ENCODE measurements at regions not wholly inside any gene's neighbourhood (a gene's known extent, or its start where the extent isn't known, plus 50 kb on each side); places are given as distances from the start of the nearest gene placed in this dataset.

GRCh38 chr5:145509336-145510136 lies 325.6 kb downstream of the PRELID2 start:
- DNase-seq (ENCODE audit: low read depth in 2 of 3, low spot score in 1 of 3) = no peak

GRCh38 chr5:145506185-145506850 lies 328.8 kb downstream of the PRELID2 start:
- no peak for DNase-seq (ENCODE audit: low read depth in 2 of 3, low spot score in 1 of 3)

GRCh38 chr5:145502906-145503305 lies 332.2 kb downstream of the PRELID2 start:
- DNase-seq (ENCODE audit: low read depth in 2 of 3, low spot score in 1 of 3) = no peak

- no peak for DNase-seq (ENCODE audit: low read depth in 2 of 3, low spot score in 1 of 3)
Observed at GRCh38 chr5:145500710-145501109, 334.4 kb downstream of the PRELID2 start.

GRCh38 chr5:145499483-145499882 lies 335.7 kb downstream of the PRELID2 start:
- no peak for DNase-seq (ENCODE audit: low read depth in 2 of 3, low spot score in 1 of 3)

- no peak for DNase-seq (ENCODE audit: low read depth in 2 of 3, low spot score in 1 of 3)
Observed at GRCh38 chr5:145497052-145497451, 338.1 kb downstream of the PRELID2 start.

- DNase-seq (ENCODE audit: low read depth in 2 of 3, low spot score in 1 of 3) = no peak
Observed at GRCh38 chr5:145495741-145496140, 339.4 kb downstream of the PRELID2 start.

- DNase-seq (ENCODE audit: low read depth in 2 of 3, low spot score in 1 of 3) = no peak
Observed at GRCh38 chr5:145495196-145495595, 339.9 kb downstream of the PRELID2 start.

- no peak for DNase-seq (ENCODE audit: low read depth in 2 of 3, low spot score in 1 of 3)
Observed at GRCh38 chr5:145493435-145493834, 341.7 kb downstream of the PRELID2 start.

- DNase-seq (ENCODE audit: low read depth in 2 of 3, low spot score in 1 of 3) = no peak
Observed at GRCh38 chr5:145489516-145489915, 345.6 kb downstream of the PRELID2 start.

- DNase-seq (ENCODE audit: low read depth in 2 of 3, low spot score in 1 of 3) = no peak
Observed at GRCh38 chr5:145484158-145484557, 351.0 kb downstream of the PRELID2 start.

- no peak for DNase-seq (ENCODE audit: low read depth in 2 of 3, low spot score in 1 of 3)
Observed at GRCh38 chr5:145483212-145483611, 351.9 kb downstream of the PRELID2 start.

GRCh38 chr5:145479857-145480256 lies 355.3 kb downstream of the PRELID2 start:
- DNase-seq (ENCODE audit: low read depth in 2 of 3, low spot score in 1 of 3) = no peak

GRCh38 chr5:145479271-145479670 lies 355.9 kb downstream of the PRELID2 start:
- no peak for DNase-seq (ENCODE audit: low read depth in 2 of 3, low spot score in 1 of 3)

- DNase-seq (ENCODE audit: low read depth in 2 of 3, low spot score in 1 of 3) = no peak
Observed at GRCh38 chr5:145478651-145479050, 356.5 kb downstream of the PRELID2 start.

GRCh38 chr5:145473042-145473642 lies 362.0 kb downstream of the PRELID2 start:
- no peak for DNase-seq (ENCODE audit: low read depth in 2 of 3, low spot score in 1 of 3)

- no peak for DNase-seq (ENCODE audit: low read depth in 2 of 3, low spot score in 1 of 3)
Observed at GRCh38 chr5:145471831-145472612, 363.1 kb downstream of the PRELID2 start.

GRCh38 chr5:145471026-145471425 lies 364.1 kb downstream of the PRELID2 start:
- DNase-seq (ENCODE audit: low read depth in 2 of 3, low spot score in 1 of 3) = no peak

GRCh38 chr5:145470396-145470979 lies 364.7 kb downstream of the PRELID2 start:
- no peak for DNase-seq (ENCODE audit: low read depth in 2 of 3, low spot score in 1 of 3)

GRCh38 chr5:145467446-145467845 lies 367.7 kb downstream of the PRELID2 start:
- DNase-seq (ENCODE audit: low read depth in 2 of 3, low spot score in 1 of 3) = no peak

GRCh38 chr5:145466533-145466932 lies 368.6 kb downstream of the PRELID2 start:
- DNase-seq (ENCODE audit: low read depth in 2 of 3, low spot score in 1 of 3) = no peak

Data from stimulated activated CD4-positive, alpha-beta T cell treated with anti-CD3 and anti-CD28 coated beads, Interleukin-12 subunit alpha, Interleukin-12 subunit beta, amount 100 ng/mL, for 48 hours (primary cell).